Omental fat pad (tissue), 3 donors: ENCODE measurements at regions not wholly inside any gene's neighbourhood (a gene's known extent, or its start where the extent isn't known, plus 50 kb on each side); places are given as distances from the start of the nearest gene placed in this dataset.
A peak's percentile ranks its signal among the peaks of the same experiment; 100 is the strongest.

Experiments
- ATAC-seq: fragments of 150-250 bp; one replicate; pipeline ENCODE4 v1.9.1; 2016; ENCODE audit warnings: mild to moderate bottlenecking, moderate library complexity; ENCODE audit not compliant: low FRiP score
- DNase-seq: peaks from one replicate; pipeline ENCODE4 v3.0.0-alpha.2; 2019; ENCODE audit warnings: low spot score
- CTCF ChIP-seq, 3 donors: fragments of 450-650 bp; IDR thresholded peaks; one replicate each; pipeline ENCODE4 v1.5.1; 2016 to 2017; ENCODE audit warnings: antibody characterized with exemption in 3 of 3, mild to moderate bottlenecking in 3 of 3, moderate library complexity in 2 of 3

GRCh38 chr10:28949005-28950004 is 272.0 kb downstream of the BAMBI start:
- ATAC-seq = no peak
- no peak for DNase-seq
- TF ChIP-seq CTCF (IDR thresholded peaks at IDR 0.05) = no peak

- DNase-seq (no peak), ATAC-seq (no peak)
- no peak for TF ChIP-seq CTCF (IDR thresholded peaks at IDR 0.05)
Measured at GRCh38 chr10:28951484-28951883, 274.2 kb downstream of the BAMBI start.

GRCh38 chr10:28952523-28952922 is 275.2 kb downstream of the BAMBI start:
- ATAC-seq (no peak), DNase-seq (no peak)
- TF ChIP-seq CTCF (IDR thresholded peaks at IDR 0.05) = no peak

- TF ChIP-seq CTCF (IDR thresholded peaks at IDR 0.05) = no peak
- ATAC-seq (no peak), DNase-seq (no peak)
Measured at GRCh38 chr10:28954211-28954610, 276.9 kb downstream of the BAMBI start.

GRCh38 chr10:28958468-28958867 is 281.1 kb downstream of the BAMBI start:
- DNase-seq (no peak), ATAC-seq (no peak)
- no peak for TF ChIP-seq CTCF (IDR thresholded peaks at IDR 0.05)

GRCh38 chr10:28959850-28960501 is 282.7 kb downstream of the BAMBI start:
- ATAC-seq (peak; percentile 32), DNase-seq (no peak)
- no peak for TF ChIP-seq CTCF (IDR thresholded peaks at IDR 0.05)
